Spinal cord (tissue), 9 donors: ENCODE measurements at regions not wholly inside any gene's neighbourhood (a gene's known extent, or its start where the extent isn't known, plus 50 kb on each side); places are given as distances from the start of the nearest gene placed in this dataset.

Experiments
- DNase-seq, 6 donors: peaks; one replicate each; pipeline versions ENCODE4 v3.0.0 to v3.0.0-alpha.2; 2013 to 2015; ENCODE audit warnings: low spot score in 6 of 6, low read depth in 4 of 6
- H3K27ac ChIP-seq: one replicate; pipeline ENCODE4 v1.5.1; 2013; ENCODE audit warnings: low read depth, low read length, control low read depth
- H3K27me3 ChIP-seq: one replicate; pipeline ENCODE4 v1.6.1; 2013; ENCODE audit warnings: low read length; ENCODE audit not compliant: control insufficient read depth, insufficient read depth
- H3K36me3 ChIP-seq: one replicate; pipeline ENCODE4 v1.6.1; 2013; ENCODE audit warnings: low read length; ENCODE audit not compliant: control insufficient read depth, insufficient read depth
- H3K4me1 ChIP-seq: one replicate; pipeline ENCODE4 v1.6.1; 2013; ENCODE audit warnings: low read length; ENCODE audit not compliant: control insufficient read depth, insufficient read depth
- H3K4me3 ChIP-seq: one replicate; pipeline ENCODE4 v1.5.1; 2013; ENCODE audit warnings: low read depth, low read length, control low read depth
- H3K9me3 ChIP-seq: one replicate; pipeline ENCODE4 v1.6.1; 2013; ENCODE audit warnings: low read length; ENCODE audit not compliant: control insufficient read depth, insufficient read depth
- WGBS: methylation state at CpG from one replicate; pipeline ENCODE4 v1.1.5; 2013; ENCODE audit warnings: missing lambda C conversion rate; ENCODE audit not compliant: insufficient coverage; 5-methylcytosine and 5-hydroxymethylcytosine counted together
- donor health status: healthy.

DNA sequence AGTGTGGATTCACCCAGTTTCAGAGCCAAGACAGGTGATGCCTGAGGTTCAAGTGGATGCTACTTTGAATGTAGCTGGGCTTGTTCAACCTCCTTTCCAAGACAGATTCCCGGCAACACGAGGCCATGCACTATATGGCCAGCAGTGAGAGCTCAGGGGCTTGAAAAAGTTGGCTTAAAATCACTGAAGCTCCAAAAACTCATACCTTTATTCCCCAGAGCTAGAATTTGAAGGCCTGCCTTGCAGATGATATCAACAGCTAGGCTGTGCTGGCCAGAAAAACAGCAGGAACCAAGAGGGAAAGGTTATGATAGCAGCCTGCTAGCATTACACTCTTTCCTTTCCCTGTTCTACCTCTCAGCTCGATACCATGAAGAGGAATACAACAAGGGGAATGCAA, 120.2 kb upstream of the DAB2 start:
- WGBS = 100% methylated on average over 2 of the region's 3 CpGs

DNA sequence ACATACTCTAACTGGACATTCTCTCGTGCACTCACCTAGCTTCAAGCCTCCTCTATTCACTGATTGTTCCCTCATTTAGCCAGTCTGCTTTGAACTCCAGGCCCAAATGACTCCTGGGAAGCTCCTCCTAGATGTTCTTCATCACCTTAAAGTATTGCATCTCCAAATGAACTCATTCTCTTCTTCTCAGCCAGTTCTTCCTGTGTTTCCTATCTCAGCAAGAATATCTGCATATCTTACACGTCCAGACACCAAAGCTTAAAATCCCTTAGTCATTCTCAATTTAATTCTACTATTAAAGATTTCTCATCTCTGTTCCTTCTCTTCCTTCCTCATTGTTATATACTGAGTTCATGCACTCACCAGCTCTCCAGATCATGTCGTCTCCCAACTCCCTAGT, 118.6 kb upstream of the DAB2 start:
- no peaks in the 10 kb centered on the region for H3K27me3 ChIP-seq
- no peaks in the 10 kb centered on the region for H3K9me3 ChIP-seq
- no peaks in the 10 kb centered on the region for H3K4me1 ChIP-seq
- no peaks in the 10 kb centered on the region for H3K36me3 ChIP-seq
- no peak overlapping the region for H3K27ac ChIP-seq
- DNase-seq = no peak
- 85% methylated on average over 2 of the region's 3 CpGs for whole genome bisulfite sequencing
- H3K4me3 ChIP-seq = no peak overlapping the region

More for the DNA sequence above, 120.2 kb upstream of the DAB2 start:
- Histone ChIP-seq H3K4me3 (no peak overlapping the region), H3K9me3 (no peaks in the 10 kb centered on the region), H3K4me1 (no peaks in the 10 kb centered on the region), H3K36me3 (no peaks in the 10 kb centered on the region), H3K27ac (no peak overlapping the region), H3K27me3 (no peaks in the 10 kb centered on the region)
- no peak for DNase-seq

DNA sequence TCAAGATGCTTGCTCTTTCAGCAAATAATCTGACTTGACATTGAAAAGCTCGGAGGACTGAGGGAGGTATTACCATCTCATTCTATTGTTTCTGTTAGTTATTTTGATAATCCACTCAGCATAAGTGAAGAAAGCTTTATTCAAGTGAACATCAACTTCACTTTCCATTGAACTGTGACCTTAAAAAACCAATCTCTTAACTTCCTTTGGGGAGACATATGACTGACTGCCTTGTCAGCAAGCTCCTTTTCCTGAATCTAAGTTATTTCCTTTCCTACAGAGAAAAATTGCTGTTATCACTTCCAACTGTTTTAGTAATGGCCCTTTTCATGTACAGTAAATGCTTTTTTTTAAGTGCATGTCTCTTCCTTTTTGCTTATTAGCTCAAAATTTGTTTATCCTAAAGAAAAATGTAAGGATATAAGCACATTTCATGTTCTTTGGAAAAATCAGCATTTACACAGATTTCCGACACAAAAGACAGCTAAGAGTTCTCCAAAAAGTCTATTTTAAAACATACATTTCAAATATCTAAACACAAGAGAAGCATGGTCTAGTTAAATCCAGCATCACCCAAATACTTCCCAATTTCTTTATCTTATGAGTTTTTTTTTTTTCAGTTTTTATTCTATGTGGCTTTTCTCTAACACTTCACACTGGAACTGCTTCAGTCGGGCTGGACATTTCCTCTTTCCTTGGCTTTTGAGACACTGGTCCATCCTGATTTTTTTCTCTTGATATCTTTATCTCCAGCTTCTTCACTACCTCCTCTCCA, 117.9 kb upstream of the DAB2 start:
- WGBS = 91% methylated on average over 1 of the region's 3 CpGs
- Histone ChIP-seq H3K27me3 (no peaks in the 10 kb centered on the region), H3K9me3 (no peaks in the 10 kb centered on the region), H3K27ac (no peak overlapping the region), H3K4me3 (no peak overlapping the region), H3K36me3 (no peaks in the 10 kb centered on the region), H3K4me1 (no peaks in the 10 kb centered on the region)
- DNase-seq = peak in 1 of 6 donors; percentile 31

DNA sequence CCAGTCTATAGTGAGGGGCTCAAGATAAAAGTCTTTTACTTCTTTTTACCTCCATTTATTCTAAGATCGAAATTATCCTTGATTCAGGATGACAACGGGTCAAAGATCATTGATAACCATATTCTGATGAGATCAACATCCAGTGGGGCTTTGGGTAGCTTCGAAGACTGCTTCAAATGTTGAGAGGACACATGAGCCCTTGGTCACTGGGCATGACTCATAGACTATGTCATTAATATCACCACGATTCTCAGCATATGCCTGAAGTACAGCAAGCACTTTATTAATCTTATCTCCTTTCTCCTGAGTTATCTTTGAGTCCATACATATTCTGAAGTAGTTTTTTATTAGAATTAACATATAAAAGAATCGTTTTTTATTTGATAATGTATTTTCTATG, 117.1 kb upstream of the DAB2 start:
- no peaks in the 10 kb centered on the region for H3K9me3 ChIP-seq
- no peaks in the 10 kb centered on the region for H3K36me3 ChIP-seq
- no peak overlapping the region for H3K4me3 ChIP-seq

DNA sequence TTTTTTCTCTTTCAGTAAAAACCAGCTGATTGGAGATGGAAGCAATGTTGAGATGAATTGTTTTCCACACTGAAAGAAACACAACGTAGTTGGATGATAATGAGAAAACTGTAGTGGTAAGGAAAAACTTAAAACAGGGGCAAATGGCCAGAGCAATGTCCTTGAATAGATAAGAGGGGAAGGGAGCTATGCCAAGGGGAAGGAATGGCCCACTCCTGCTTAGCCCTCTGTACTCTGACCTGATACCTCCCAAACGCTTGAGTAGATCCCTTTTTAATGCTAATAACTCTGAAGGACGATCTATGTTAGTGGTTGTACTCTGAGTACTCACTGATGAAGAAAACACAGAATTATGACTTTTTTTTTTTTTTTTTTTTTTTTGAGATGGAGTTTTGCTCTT, 114.7 kb upstream of the DAB2 start:
- DNase-seq = no peak
- WGBS = no CpG with 5 or more reads among the region's 3 CpGs
- Histone ChIP-seq H3K4me3 (no peak overlapping the region), H3K36me3 (no peaks in the 10 kb centered on the region), H3K27me3 (no peaks in the 10 kb centered on the region), H3K27ac (no peak overlapping the region), H3K4me1 (no peaks in the 10 kb centered on the region), H3K9me3 (no peaks in the 10 kb centered on the region)

More for the DNA sequence above, 117.1 kb upstream of the DAB2 start:
- 100% methylated on average over 2 of the region's 5 CpGs for WGBS
- H3K4me1 ChIP-seq = no peaks in the 10 kb centered on the region
- no peaks in the 10 kb centered on the region for H3K27me3 ChIP-seq
- no peak for DNase-seq
- no peak overlapping the region for H3K27ac ChIP-seq

DNA sequence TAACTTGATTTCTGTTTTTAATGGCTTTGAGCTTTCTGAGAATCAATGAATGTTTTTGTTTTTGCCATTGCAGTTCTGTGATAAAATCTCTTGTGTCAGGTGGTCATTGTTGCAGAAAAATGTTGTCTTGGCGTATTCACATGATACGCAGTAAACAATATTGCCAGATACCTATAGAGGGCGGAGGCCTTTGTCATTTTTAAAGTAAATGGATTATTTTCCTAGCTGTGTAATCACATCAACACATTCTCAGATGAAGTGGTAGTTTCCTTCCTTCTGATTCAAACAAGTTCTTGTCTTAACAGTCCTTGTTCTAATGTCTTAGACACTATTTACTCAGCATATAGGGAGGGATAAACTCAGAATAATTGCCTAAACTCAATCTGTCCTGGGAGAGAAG, 109.9 kb upstream of the DAB2 start:
- H3K27me3 ChIP-seq = no peaks in the 10 kb centered on the region
- no CpG with 5 or more reads among the region's 3 CpGs for WGBS
- H3K4me3 ChIP-seq = no peak overlapping the region
- no peaks in the 10 kb centered on the region for H3K4me1 ChIP-seq
- DNase-seq = no peak
- no peaks in the 10 kb centered on the region for H3K36me3 ChIP-seq
- no peak overlapping the region for H3K27ac ChIP-seq
- H3K9me3 ChIP-seq = no peaks in the 10 kb centered on the region

DNA sequence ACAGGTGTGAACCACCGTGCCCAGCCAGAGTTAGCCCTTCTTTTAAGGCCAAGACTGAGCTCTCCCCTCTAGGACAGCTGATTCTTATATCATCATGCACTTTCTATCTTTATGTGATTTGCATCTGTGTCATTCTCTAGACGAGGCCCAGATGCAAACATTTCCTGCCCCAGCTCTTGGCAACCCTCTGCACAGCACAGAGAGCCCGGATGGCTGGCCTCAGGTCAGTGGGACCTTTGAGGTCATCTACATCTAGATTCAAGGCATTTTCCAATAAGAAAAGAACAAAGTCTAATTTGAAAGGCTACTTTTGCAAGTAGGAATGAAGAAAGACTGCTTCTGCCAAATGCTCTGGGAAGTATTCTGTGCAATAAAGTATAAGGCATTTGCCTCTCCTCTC, 109.0 kb upstream of the DAB2 start:
- H3K27me3 ChIP-seq = no peaks in the 10 kb centered on the region
- 74% methylated on average over 3 of the region's 3 CpGs for WGBS
- H3K4me1 ChIP-seq = no peaks in the 10 kb centered on the region
- no peak overlapping the region for H3K4me3 ChIP-seq
- no peaks in the 10 kb centered on the region for H3K36me3 ChIP-seq
- no peaks in the 10 kb centered on the region for H3K9me3 ChIP-seq
- no peak for DNase-seq
- H3K27ac ChIP-seq = no peak overlapping the region

DNA sequence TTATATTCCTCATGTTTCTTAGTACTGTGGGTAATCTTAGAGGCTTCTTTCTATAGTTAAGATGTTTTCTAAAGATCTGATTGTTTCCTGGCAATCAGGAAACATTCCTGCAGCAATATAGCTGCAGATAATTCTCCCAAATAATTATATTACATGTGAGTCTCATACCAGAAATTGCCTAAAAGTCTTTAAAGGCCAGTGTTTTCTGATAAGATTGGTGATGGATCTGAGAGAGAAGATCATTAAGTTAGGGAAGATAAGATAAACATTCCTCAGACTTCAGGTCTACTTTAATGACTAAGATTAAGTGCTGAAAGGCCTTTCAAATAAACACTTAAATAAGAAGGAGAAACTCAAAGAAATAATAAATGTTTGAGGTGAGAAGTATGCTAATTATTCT, 107.7 kb upstream of the DAB2 start:
- no peaks in the 10 kb centered on the region for H3K4me1 ChIP-seq
- H3K27me3 ChIP-seq = no peaks in the 10 kb centered on the region
- no peak overlapping the region for H3K27ac ChIP-seq
- H3K36me3 ChIP-seq = no peaks in the 10 kb centered on the region
- DNase-seq = no peak
- H3K9me3 ChIP-seq = no peaks in the 10 kb centered on the region
- no peak overlapping the region for H3K4me3 ChIP-seq

DNA sequence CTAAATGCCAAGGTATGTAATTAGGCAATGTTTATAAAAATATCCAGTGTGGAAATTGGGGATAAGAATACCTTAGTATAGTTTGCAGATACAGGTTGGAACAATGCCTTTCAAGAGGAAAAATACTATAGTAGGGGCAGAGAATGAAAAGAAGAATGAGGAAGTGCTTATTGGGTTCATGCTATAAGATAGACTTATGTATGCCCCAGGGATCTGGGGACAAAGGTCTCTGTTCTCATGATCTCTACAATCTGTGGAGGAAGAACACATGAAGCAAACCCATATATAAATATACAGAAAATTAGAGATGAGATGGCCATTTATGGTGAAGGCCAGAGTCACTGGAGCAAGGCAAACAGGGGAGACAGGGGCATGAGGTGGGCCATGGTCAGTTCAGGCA, 106.5 kb upstream of the DAB2 start:
- Histone ChIP-seq H3K4me1 (no peaks in the 10 kb centered on the region), H3K27me3 (no peaks in the 10 kb centered on the region), H3K36me3 (no peaks in the 10 kb centered on the region), H3K9me3 (no peaks in the 10 kb centered on the region), H3K4me3 (no peak overlapping the region), H3K27ac (no peak overlapping the region)
- no peak for DNase-seq

DNA sequence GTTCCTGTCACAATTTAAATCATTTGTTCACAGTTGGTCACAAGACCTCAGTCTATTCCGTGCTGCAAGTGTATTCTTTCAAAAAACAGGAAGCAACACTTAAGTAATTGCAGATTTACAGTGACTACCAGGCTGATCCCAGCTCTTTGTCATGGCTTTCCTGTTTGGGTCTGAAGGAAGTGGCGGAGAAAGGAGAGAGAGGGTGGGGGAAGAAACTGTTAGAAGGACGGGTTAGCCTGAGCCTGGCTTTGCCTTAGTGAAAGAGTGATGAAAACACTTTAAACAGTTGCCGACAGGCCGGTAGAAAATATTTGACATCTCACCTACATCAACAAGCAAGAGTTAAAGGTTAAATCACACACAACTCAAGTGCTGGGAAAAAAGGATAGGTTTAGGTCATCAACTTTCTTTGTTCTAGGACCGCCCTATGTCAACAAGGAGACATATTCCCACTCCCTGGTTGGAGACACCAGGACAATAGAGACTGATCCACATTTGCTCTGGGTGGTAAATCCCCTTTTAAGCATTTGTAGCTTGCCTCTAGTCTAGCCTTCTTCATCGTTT, 102.2 kb upstream of the DAB2 start:
- 41% methylated on average over 2 of the region's 7 CpGs for WGBS
- peak overlapping the region; percentile 43 for H3K27ac ChIP-seq

More for the DNA sequence above, 102.2 kb upstream of the DAB2 start:
- H3K4me3 ChIP-seq = no peak overlapping the region
- no peaks in the 10 kb centered on the region for H3K9me3 ChIP-seq
- peak in 1 of 6 donors; percentile 10 for DNase-seq
- H3K36me3 ChIP-seq = no peaks in the 10 kb centered on the region
- H3K27me3 ChIP-seq = no peaks in the 10 kb centered on the region
- H3K4me1 ChIP-seq = no peaks in the 10 kb centered on the region
